Nephron progenitor cell (in vitro differentiated cells): ENCODE measurements at regions not wholly inside any gene's neighbourhood (a gene's known extent, or its start where the extent isn't known, plus 50 kb on each side); places are given as distances from the start of the nearest gene placed in this dataset.
A peak's percentile ranks its signal among the peaks of the same experiment; 100 is the strongest.
"Not testable (repeated sequence)": the region's sequence is repeated elsewhere in the genome, so short reads cannot be mapped to it uniquely, and the experiment has no call there.

Experiments
- DNase-seq: peaks from one replicate; pipeline ENCODE4 v3.0.0; 2021
- H3K27ac Mint-ChIP-seq: 2 replicates; pipeline ENCODE4 v1.8.0; 2021; ENCODE audit warnings: mild to moderate bottlenecking, moderate library complexity, mixed read lengths
- H3K27me3 Mint-ChIP-seq: 2 replicates; pipeline ENCODE4 v1.8.0; 2021; ENCODE audit warnings: mild to moderate bottlenecking, low read depth, mixed read lengths; ENCODE audit not compliant: poor library complexity
- H3K36me3 Mint-ChIP-seq: 2 replicates; pipeline ENCODE4 v1.8.0; 2021; ENCODE audit warnings: low read depth, mixed read lengths
- H3K4me1 Mint-ChIP-seq: 2 replicates; pipeline ENCODE4 v1.8.0; 2021; ENCODE audit warnings: mixed read lengths
- H3K4me3 Mint-ChIP-seq: 2 replicates; pipeline ENCODE4 v1.8.0; 2021; ENCODE audit warnings: mild to moderate bottlenecking, moderate library complexity, mixed read lengths
- H3K9me3 Mint-ChIP-seq: 2 replicates; pipeline ENCODE4 v1.8.0; 2021; ENCODE audit warnings: mild to moderate bottlenecking, moderate library complexity, mixed read lengths
- TF ChIP-seq, protein P1 (sequence below): fragments of 200-600 bp; sonication (generic); IDR thresholded peaks from 2 replicates; pipeline ENCODE4 v1.5.0; 2021; ENCODE audit warnings: antibody characterized with exemption

DNA sequence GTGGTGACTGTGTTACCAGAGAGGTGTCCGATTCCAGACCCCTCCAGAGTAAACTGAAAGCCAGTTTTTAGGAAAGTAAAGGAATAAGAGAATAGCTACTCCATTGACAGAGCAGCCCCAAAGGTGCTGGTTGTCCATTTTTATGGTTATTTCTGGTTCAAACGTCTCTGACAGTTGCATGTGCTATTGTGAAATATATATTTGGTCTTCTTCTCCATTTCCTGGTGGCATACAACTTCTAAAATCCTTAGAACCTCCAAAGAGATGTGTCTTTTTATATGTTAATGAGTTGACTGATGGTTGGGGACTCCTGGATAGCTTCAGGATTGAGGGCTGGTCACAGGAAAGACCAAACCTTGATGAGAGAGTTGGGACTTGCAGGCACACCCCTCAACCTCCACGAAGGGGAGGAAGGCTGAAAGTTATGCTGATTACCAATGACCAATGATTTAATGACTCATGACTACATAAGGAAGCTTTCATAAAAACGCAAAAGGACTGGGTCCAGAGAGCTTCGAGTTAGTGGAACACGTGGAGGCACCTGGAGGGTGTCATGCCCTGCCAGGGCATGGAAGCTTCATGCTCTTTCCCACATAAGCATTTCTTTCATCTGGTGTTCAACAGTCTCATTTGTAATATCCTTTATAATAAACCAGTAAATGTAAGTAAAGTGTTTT, 100.7 kb downstream of the SLC16A1 start:
- no peaks in the 10 kb centered on the region for H3K9me3 Mint-ChIP-seq
- DNase-seq: no peak
- H3K4me1 Mint-ChIP-seq: peaks cover 1% of the 10 kb centered on the region
- H3K27ac Mint-ChIP-seq: no peak overlapping the region
- no peak overlapping the region for H3K4me3 Mint-ChIP-seq
- H3K27me3 Mint-ChIP-seq: no peaks in the 10 kb centered on the region
- TF ChIP-seq, protein P1, sequence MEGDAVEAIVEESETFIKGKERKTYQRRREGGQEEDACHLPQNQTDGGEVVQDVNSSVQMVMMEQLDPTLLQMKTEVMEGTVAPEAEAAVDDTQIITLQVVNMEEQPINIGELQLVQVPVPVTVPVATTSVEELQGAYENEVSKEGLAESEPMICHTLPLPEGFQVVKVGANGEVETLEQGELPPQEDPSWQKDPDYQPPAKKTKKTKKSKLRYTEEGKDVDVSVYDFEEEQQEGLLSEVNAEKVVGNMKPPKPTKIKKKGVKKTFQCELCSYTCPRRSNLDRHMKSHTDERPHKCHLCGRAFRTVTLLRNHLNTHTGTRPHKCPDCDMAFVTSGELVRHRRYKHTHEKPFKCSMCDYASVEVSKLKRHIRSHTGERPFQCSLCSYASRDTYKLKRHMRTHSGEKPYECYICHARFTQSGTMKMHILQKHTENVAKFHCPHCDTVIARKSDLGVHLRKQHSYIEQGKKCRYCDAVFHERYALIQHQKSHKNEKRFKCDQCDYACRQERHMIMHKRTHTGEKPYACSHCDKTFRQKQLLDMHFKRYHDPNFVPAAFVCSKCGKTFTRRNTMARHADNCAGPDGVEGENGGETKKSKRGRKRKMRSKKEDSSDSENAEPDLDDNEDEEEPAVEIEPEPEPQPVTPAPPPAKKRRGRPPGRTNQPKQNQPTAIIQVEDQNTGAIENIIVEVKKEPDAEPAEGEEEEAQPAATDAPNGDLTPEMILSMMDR: no peak
- H3K36me3 Mint-ChIP-seq: no peaks in the 10 kb centered on the region

DNA sequence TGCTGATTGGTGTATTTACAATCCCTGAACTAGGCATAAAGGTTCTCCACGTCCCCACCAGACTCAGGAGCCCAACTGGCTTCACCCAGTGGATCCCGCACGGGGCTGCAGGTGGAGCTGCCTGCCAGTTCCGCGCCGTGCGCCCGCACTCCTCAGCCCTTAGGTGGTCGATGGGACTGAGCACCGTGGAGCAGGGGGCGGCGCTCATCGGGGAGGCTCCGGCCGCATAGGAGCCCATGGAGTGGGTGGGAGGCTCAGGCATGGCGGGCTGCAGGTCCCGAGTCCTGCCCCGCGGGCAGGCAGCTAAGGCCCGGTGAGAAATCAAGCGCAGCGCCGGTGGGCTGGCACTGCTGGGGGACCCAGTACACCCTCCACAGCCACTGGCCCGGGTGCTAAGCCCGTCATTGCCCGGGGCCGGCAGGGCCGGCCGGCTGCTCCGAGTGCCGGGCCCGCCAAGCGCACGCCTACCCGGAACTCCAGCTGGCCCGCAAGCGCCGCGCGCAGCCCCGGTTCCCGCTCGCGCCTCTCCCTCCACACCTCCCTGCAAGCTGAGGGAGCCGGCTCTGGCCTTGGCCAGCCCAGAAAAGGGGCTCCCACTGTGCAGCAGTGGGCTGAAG, 101.5 kb downstream of the SLC16A1 start:
- not testable (repeated sequence) for H3K27me3 Mint-ChIP-seq, H3K9me3 Mint-ChIP-seq, H3K4me1 Mint-ChIP-seq, H3K36me3 Mint-ChIP-seq, DNase-seq, H3K27ac Mint-ChIP-seq, H3K4me3 Mint-ChIP-seq

DNA sequence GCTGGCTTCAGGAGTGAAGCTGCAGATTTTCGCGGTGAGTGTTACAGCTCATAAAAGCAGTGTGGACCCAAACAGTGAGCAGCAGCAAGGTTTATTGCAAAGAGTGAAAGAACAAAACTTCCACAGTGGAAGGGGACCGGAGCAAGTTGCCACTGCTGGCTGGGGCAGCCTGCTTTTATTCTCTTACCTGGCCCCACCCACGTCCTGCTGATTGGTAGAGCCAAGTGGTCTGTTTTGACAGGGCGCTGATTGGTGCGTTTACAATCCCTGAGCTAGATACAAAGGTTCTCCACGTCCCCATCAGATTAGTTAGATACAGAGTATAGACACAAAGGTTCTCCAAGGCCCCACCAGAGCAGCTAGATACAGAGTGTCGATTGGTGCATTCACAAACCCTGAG, 102.1 kb downstream of the SLC16A1 start:
- not testable (repeated sequence) for H3K36me3 Mint-ChIP-seq

DNA sequence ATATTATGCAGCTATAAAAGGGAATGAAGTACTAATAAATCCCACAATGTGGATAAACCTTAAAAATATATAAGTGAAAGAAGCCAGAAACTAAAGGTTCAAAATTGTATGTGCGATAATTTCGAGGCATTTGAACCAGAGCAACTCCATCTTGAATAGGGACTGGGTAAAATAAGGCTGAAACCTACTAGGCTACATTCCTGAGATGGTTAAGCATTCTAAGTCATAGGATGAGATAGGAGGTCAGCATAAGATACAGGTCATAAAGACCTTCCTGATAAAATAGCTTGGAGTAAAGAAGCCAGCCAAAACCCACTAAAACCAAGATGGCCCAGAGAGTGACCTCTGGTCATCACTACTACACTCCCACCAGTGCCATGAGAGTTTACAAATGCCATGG, 103.1 kb downstream of the SLC16A1 start:
- Mint-ChIP-seq H3K27ac (no peak overlapping the region), H3K36me3 (no peaks in the 10 kb centered on the region), H3K4me3 (no peak overlapping the region), H3K27me3 (peaks cover 5% of the 10 kb centered on the region), H3K4me1 (peaks cover 11% of the 10 kb centered on the region), H3K9me3 (no peaks in the 10 kb centered on the region)
- DNase-seq: no peak
- TF ChIP-seq, protein P1: no peak

More for the DNA sequence above, 102.1 kb downstream of the SLC16A1 start:
- H3K9me3 Mint-ChIP-seq, DNase-seq, H3K4me3 Mint-ChIP-seq, H3K27me3 Mint-ChIP-seq, H3K27ac Mint-ChIP-seq: not testable (repeated sequence)
- H3K4me1 Mint-ChIP-seq: peaks cover 11% of the 10 kb centered on the region

DNA sequence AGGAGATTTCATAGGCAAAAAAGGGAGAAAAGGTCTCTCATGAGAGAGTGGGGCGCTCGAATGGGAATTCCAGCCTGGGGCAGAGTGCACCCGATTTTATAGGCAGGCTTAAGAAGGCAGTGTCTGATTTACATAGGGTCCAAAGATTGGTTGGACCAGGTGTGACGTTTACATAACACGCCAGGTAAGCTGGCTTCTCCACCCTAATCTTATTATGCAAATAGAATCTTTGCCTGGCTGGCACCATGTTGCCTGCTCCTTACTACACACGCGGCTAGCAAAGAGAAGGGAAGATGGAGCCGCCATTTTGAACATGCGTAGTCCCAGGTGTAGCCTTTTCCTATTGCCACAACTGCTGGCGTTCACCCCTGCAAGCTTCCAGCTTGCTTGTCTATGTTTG, 103.7 kb downstream of the SLC16A1 start:
- Mint-ChIP-seq H3K4me3 (no peak overlapping the region), H3K9me3 (no peaks in the 10 kb centered on the region), H3K27me3 (peaks cover 5% of the 10 kb centered on the region), H3K36me3 (no peaks in the 10 kb centered on the region), H3K27ac (no peak overlapping the region), H3K4me1 (peaks cover 11% of the 10 kb centered on the region)
- TF ChIP-seq, protein P1: no peak
- no peak for DNase-seq

DNA sequence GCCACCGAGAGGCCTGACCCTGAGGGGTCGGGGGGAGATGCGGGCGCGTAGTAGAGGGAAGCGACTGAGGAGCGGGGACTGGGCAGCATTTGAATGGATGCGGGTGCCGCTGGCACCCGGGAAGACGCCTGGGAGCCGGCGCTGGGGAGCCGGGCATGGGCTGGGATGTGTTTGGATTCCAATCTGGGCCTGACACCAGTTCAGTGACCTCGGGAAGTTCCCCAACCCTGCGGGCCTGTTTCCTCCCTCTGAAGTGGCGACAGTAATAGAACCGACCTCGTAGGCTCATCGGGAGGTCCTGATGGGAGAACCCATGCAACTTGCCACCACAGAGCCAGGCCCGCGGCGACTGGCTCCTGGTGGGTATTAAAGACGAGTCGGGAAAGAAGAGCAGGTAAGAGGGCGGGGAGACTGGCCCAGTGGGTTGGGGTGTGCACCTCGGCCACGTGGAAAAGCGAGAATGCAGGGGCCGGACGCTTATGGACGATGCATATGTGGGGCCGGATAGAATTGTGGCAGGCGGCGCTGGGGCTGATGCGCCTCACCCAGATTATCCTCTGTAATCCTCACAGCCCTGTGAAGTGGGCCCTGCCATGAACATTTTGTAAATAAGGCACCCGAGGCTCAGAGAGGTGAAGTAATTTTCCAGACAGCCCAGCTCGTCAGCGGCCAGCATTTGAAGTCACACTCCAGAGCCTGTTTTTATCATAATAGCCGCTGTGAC, 105.8 kb downstream of the SLC16A1 start:
- Mint-ChIP-seq H3K36me3 (no peaks in the 10 kb centered on the region), H3K4me3 (peak overlapping the region; percentile 83), H3K27me3 (peaks cover 5% of the 10 kb centered on the region), H3K4me1 (peaks cover 11% of the 10 kb centered on the region), H3K27ac (no peak overlapping the region), H3K9me3 (no peaks in the 10 kb centered on the region)
- TF ChIP-seq, protein P1: no peak
- no peak for DNase-seq
